C4-2B (cell line): ENCODE measurements at regions not wholly inside any gene's neighbourhood (a gene's known extent, or its start where the extent isn't known, plus 50 kb on each side); places are given as distances from the start of the nearest gene placed in this dataset.

Source experiments
- CTCF ChIP-seq: fragments of 450-650 bp; conservative IDR thresholded peaks from 2 replicates; pipeline ENCODE4 v1.5.1; 2017; ENCODE audit warnings: mild to moderate bottlenecking
- ZFX ChIP-seq: fragments of 450-650 bp; IDR thresholded peaks from 2 replicates; pipeline ENCODE4 v1.6.1; 2017

DNA sequence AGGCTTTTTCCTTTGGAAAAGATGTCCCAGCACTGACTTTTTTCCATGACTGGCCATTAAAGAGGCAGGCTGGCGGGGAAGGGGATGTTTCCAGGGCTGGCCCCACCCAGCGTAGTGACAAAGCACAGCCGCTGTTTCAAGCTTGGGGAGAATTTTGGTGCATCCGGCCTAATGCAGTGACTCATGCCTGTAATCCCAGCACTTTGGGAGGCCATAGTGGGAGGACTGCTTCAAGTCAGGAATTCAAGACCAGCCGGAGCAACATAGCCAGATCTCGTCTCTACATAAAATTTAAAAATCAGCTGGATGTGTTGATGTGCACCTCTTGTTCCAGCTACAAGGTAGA is 78.0 kb upstream of the SH3BP4 start:
- TF ChIP-seq CTCF (no peak), ZFX (no peak)
